Thoracic aorta (tissue), 2 donors: ENCODE measurements at regions not wholly inside any gene's neighbourhood (a gene's known extent, or its start where the extent isn't known, plus 50 kb on each side); places are given as distances from the start of the nearest gene placed in this dataset.
"Not testable (repeated sequence)": the region's sequence is repeated elsewhere in the genome, so short reads cannot be mapped to it uniquely, and the experiment has no call there.

Source experiments
- ATAC-seq: fragments of 150-250 bp; one replicate; pipeline ENCODE4 v1.8.0; 2017; ENCODE audit warnings: low read depth; ENCODE audit not compliant: insufficient number of reproducible peaks, low FRiP score
- DNase-seq: peaks from one replicate; pipeline ENCODE4 v3.0.0-alpha.2; 2020; ENCODE audit warnings: low spot score
- H3K27ac ChIP-seq, 2 donors: fragments of 200-600 bp; sonication (generic); 1 replicate in 1 of 2; 2 replicates in 1 of 2; pipeline ENCODE4 v1.5.1; 2016; ENCODE audit warnings: mild to moderate bottlenecking in 2 of 2, moderate library complexity in 2 of 2
- H3K27me3 ChIP-seq: fragments of 200-600 bp; sonication (generic); replicated peaks from 2 replicates; pipeline ENCODE4 v1.6.0; 2016; ENCODE audit warnings: mild to moderate bottlenecking; ENCODE audit not compliant: insufficient read depth
- H3K36me3 ChIP-seq: fragments of 200-600 bp; sonication (generic); one replicate; pipeline ENCODE4 v1.5.1; 2016
- H3K4me1 ChIP-seq, 2 donors: fragments of 200-600 bp; sonication (generic); 1 replicate in 1 of 2; 2 replicates in 1 of 2; pipeline versions ENCODE4 v1.5.1 to v1.6.0; 2016; ENCODE audit warnings: low read depth in 2 of 2, mild to moderate bottlenecking in 1 of 2; ENCODE audit not compliant: control insufficient read depth in 1 of 2
- H3K4me3 ChIP-seq: fragments of 200-600 bp; sonication (generic); 2 replicates; pipeline ENCODE4 v1.5.1; 2016; ENCODE audit warnings: mild to moderate bottlenecking
- H3K9me3 ChIP-seq: fragments of 200-600 bp; sonication (generic); 2 replicates; pipeline ENCODE4 v1.5.1; 2016
- TF ChIP-seq, protein P1 (sequence below): fragments of 200-600 bp; sonication (generic); IDR thresholded peaks from one replicate; pipeline ENCODE4 v1.5.1; 2019; ENCODE audit warnings: antibody characterized with exemption

DNA sequence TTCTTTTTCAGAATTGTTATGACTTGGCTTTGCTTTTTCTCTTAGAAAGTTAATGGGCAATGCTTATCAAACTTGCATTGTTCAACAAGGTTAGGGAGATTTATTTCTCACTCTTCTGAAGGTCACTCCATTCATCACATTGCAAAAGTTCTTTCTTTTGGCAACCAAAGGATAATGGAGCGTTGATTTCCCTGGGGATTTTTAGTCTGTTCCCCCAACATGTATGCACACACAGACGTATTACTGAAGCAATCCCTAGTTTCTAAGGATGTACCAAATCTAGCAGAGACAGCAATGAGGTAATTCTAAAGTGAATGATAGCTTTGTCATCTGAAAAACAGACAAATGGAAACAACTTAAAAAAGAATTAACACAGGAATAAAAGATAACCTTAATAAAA is 349.1 kb downstream of the NYAP2 start:
- no peaks in the 10 kb centered on the region for H3K9me3 ChIP-seq
- H3K27me3 ChIP-seq, result no peaks in the 10 kb centered on the region
- DNase-seq (no peak), ATAC-seq (no peak)
- H3K4me1 ChIP-seq, result no peaks in the 10 kb centered on the region
- TF ChIP-seq, protein P1, sequence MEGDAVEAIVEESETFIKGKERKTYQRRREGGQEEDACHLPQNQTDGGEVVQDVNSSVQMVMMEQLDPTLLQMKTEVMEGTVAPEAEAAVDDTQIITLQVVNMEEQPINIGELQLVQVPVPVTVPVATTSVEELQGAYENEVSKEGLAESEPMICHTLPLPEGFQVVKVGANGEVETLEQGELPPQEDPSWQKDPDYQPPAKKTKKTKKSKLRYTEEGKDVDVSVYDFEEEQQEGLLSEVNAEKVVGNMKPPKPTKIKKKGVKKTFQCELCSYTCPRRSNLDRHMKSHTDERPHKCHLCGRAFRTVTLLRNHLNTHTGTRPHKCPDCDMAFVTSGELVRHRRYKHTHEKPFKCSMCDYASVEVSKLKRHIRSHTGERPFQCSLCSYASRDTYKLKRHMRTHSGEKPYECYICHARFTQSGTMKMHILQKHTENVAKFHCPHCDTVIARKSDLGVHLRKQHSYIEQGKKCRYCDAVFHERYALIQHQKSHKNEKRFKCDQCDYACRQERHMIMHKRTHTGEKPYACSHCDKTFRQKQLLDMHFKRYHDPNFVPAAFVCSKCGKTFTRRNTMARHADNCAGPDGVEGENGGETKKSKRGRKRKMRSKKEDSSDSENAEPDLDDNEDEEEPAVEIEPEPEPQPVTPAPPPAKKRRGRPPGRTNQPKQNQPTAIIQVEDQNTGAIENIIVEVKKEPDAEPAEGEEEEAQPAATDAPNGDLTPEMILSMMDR, result no peak
- no peak overlapping the region for H3K27ac ChIP-seq
- no peak overlapping the region for H3K4me3 ChIP-seq
- no peaks in the 10 kb centered on the region for H3K36me3 ChIP-seq

DNA sequence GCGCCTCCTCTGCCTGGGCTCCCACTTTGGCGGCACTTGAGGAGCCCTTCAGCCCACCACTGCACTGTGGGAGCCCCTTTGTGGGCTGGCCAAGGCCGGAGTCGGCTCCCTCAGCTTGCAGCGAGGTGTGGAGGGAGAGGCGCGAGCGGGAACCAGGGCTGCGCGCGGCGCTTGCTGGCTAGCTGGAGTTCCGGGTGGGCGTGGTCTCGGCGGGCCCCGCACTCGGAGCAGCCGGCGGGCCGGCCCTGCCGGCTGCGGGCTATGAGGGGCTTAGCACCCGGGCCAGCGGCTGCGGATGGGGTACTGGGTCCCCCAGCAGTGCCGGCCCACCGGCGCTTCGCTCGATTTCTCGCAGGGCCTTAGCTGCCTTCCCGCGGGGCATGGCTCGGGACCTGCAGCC is 344.5 kb downstream of the NYAP2 start:
- not testable (repeated sequence) for H3K4me3 ChIP-seq, ATAC-seq, H3K27me3 ChIP-seq

DNA sequence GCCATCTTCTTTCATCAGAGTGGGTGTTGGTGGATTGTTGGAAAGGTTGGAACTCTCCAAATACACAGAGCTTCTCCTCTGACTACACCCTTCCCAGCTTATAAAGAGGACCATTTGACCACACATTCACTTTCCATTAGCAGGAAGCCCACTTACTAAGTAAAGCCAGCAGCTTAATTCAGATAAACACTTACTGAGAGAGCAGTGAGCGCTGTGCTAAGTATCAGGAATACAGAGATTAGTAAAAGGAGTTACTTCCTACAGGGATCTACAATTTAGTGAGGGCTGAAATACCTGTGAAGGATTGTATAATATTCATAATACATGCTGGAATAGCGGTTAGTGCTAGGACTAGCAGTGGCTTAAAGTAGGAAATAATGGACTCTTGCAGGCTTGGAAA is 343.0 kb downstream of the NYAP2 start:
- DNase-seq, result no peak
- Histone ChIP-seq H3K36me3 (no peaks in the 10 kb centered on the region), H3K27ac (no peak overlapping the region), H3K9me3 (no peaks in the 10 kb centered on the region), H3K27me3 (no peaks in the 10 kb centered on the region), H3K4me1 (no peaks in the 10 kb centered on the region), H3K4me3 (no peak overlapping the region)
- TF ChIP-seq, protein P1, result no peak
- no peak for ATAC-seq

More for the DNA sequence above, 344.5 kb downstream of the NYAP2 start:
- DNase-seq, H3K27ac ChIP-seq, H3K4me1 ChIP-seq, H3K9me3 ChIP-seq, H3K36me3 ChIP-seq: not testable (repeated sequence)

GRCh38 chr2:225740086-225740485 is 340.6 kb downstream of the NYAP2 start:
- H3K27ac ChIP-seq, result no peak overlapping the region

DNA sequence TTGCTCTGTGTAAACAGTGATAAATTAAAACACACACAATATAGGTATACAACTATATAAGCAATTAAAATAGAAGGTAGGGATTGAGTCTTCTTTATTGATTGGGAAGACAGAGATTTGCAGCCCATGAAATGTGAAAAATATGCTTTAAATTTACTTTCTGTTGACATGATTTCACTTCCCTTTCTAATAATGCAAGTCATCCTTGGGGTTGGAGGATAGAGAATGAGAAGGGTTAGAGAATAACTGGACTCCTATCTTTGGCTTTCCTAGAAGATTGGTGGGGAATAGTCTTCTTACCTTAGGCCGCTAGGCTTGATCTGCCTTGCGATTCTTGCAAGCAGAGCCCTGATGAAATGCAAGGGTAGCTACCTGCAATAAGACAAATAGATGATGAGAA is 339.8 kb downstream of the NYAP2 start:
- H3K27ac ChIP-seq, result no peak overlapping the region
- no peak for DNase-seq
- H3K9me3 ChIP-seq, result no peaks in the 10 kb centered on the region
- TF ChIP-seq, protein P1, result no peak
- H3K36me3 ChIP-seq, result no peaks in the 10 kb centered on the region
- H3K4me3 ChIP-seq, result no peak overlapping the region
- ATAC-seq, result no peak
- H3K4me1 ChIP-seq, result peaks cover 0 to 8% of the 10 kb centered on the region in 2 donors
- H3K27me3 ChIP-seq, result no peaks in the 10 kb centered on the region

More at GRCh38 chr2:225740086-225740485, 340.6 kb downstream of the NYAP2 start:
- no peak overlapping the region for H3K4me3 ChIP-seq
- H3K36me3 ChIP-seq, result no peaks in the 10 kb centered on the region
- H3K4me1 ChIP-seq, result peaks cover 0 to 8% of the 10 kb centered on the region in 2 donors
- ATAC-seq (no peak), DNase-seq (no peak)
- TF ChIP-seq, protein P1, result no peak
- H3K9me3 ChIP-seq, result no peaks in the 10 kb centered on the region
- no peaks in the 10 kb centered on the region for H3K27me3 ChIP-seq

GRCh38 chr2:225738735-225739134 is 339.2 kb downstream of the NYAP2 start:
- Histone ChIP-seq H3K4me1 (peaks cover 0 to 8% of the 10 kb centered on the region in 2 donors), H3K27me3 (no peaks in the 10 kb centered on the region), H3K4me3 (no peak overlapping the region), H3K9me3 (no peaks in the 10 kb centered on the region), H3K27ac (no peak overlapping the region), H3K36me3 (no peaks in the 10 kb centered on the region)
- TF ChIP-seq, protein P1, result no peak
- DNase-seq (no peak), ATAC-seq (no peak)
